Fibroblast of lung (primary cell): ENCODE measurements at regions not wholly inside any gene's neighbourhood (a gene's known extent, or its start where the extent isn't known, plus 50 kb on each side); places are given as distances from the start of the nearest gene placed in this dataset.

ENCODE experiments used
- EZH2 ChIP-seq: IDR thresholded peaks from 2 replicates; pipeline ENCODE4 v1.5.1; 2012; ENCODE audit warnings: low read length, control low read depth, mild to moderate bottlenecking; ENCODE audit errors: missing control alignments
- TF ChIP-seq, protein P1 (sequence below), 2 donors: IDR thresholded peaks in 1 of 2; conservative IDR thresholded peaks in 1 of 2; 1 replicate in 1 of 2; 2 replicates in 1 of 2; pipeline ENCODE4 v1.5.1; 2011 to 2012; ENCODE audit warnings: low read length in 2 of 2, control low read depth in 1 of 2, inconsistent platforms in 1 of 2, low read depth in 1 of 2, mild to moderate bottlenecking in 1 of 2

DNA sequence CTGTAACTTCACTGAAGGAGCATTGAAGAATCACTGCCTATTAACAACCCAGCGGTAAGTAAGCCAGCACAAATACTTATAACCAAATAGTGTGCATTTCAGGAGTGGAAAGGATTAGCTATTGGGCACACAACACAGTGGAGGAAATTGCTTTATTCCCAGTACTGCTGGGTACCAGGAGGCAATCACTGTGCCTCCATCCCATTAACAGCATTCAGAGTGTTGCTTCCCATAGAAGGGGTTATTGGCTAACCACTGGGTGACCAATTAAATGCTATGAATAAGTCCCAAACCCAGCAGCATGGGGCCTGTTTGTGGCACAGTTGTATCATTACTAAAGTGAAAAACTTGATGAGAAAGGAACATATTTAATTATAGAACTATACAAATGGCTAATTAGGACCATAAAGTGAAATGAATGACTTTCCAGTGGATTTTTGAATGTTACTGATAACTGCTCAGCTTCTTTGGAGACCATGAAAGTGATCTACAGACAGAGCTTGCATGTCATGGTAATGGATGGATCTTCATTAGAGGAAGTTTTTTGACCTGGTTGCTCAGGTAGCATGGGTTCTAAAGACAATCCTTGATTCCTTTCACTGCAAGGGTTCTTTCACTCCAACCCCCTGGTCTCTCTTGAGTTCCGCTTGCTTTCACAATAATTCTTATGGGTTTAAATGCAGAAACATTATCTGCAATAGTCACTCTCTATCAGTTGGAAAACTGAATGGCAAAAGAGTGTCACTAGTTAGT is 413.3 kb upstream of the RORB start:
- TF ChIP-seq, protein P1, sequence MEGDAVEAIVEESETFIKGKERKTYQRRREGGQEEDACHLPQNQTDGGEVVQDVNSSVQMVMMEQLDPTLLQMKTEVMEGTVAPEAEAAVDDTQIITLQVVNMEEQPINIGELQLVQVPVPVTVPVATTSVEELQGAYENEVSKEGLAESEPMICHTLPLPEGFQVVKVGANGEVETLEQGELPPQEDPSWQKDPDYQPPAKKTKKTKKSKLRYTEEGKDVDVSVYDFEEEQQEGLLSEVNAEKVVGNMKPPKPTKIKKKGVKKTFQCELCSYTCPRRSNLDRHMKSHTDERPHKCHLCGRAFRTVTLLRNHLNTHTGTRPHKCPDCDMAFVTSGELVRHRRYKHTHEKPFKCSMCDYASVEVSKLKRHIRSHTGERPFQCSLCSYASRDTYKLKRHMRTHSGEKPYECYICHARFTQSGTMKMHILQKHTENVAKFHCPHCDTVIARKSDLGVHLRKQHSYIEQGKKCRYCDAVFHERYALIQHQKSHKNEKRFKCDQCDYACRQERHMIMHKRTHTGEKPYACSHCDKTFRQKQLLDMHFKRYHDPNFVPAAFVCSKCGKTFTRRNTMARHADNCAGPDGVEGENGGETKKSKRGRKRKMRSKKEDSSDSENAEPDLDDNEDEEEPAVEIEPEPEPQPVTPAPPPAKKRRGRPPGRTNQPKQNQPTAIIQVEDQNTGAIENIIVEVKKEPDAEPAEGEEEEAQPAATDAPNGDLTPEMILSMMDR (conservative IDR thresholded peaks at IDR 0.05 in 1 of 2, IDR thresholded peaks at IDR 0.05 in 1 of 2; ENCODE audit: low read depth in 1 of 2, low read length in 2 of 2) = no peak
- TF ChIP-seq EZH2 = no peak
